Prostate gland (tissue), 2 donors: ENCODE measurements at regions not wholly inside any gene's neighbourhood (a gene's known extent, or its start where the extent isn't known, plus 50 kb on each side); places are given as distances from the start of the nearest gene placed in this dataset.

Experiments used
- POLR2A ChIP-seq: fragments of 450-650 bp; IDR thresholded peaks from one replicate; pipeline ENCODE4 v1.6.1; 2016; ENCODE audit warnings: antibody characterized with exemption, mild to moderate bottlenecking
- POLR2AphosphoS5 ChIP-seq: sonication (generic); formaldehyde crosslinking; IDR thresholded peaks from one replicate; pipeline ENCODE4 v1.6.1; 2017; ENCODE audit warnings: antibody characterized with exemption
- TF ChIP-seq, protein P1 (sequence below), 4 experiments: fragments of 200-600 bp in 2 of 4; fragments of 450-650 bp in 2 of 4; sonication (generic) in 2 of 4; IDR thresholded peaks; 1 replicate in 3 of 4; 2 replicates in 1 of 4; pipeline ENCODE4 v1.5.1; 2016 to 2019; ENCODE audit warnings: antibody characterized with exemption in 4 of 4, mild to moderate bottlenecking in 2 of 4, moderate library complexity in 2 of 4

DNA sequence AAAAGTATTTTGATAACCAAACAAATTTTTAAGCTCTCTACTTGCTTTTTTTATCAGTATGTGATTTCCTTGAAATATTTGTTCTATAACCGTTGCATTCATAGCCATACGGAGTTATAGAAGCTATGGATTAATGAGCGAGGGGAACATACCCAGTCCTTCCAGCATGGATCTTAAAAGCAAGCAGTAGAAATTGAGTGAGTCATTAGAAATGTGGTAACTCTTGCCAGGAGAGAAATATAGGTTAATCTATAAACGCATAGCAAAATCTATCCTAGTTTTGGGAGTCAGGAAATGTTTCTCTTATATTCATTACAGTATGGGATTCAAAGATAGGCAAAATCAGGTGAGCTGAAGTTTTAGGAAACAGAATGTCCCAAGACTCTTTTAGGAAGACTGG, 507.4 kb downstream of the DACH1 start:
- TF ChIP-seq POLR2A (no peak), POLR2AphosphoS5 (no peak)
- TF ChIP-seq, protein P1, sequence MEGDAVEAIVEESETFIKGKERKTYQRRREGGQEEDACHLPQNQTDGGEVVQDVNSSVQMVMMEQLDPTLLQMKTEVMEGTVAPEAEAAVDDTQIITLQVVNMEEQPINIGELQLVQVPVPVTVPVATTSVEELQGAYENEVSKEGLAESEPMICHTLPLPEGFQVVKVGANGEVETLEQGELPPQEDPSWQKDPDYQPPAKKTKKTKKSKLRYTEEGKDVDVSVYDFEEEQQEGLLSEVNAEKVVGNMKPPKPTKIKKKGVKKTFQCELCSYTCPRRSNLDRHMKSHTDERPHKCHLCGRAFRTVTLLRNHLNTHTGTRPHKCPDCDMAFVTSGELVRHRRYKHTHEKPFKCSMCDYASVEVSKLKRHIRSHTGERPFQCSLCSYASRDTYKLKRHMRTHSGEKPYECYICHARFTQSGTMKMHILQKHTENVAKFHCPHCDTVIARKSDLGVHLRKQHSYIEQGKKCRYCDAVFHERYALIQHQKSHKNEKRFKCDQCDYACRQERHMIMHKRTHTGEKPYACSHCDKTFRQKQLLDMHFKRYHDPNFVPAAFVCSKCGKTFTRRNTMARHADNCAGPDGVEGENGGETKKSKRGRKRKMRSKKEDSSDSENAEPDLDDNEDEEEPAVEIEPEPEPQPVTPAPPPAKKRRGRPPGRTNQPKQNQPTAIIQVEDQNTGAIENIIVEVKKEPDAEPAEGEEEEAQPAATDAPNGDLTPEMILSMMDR (IDR thresholded peaks at IDR 0.05) = no peak
